OCI-LY7 (cell line): ENCODE measurements at regions not wholly inside any gene's neighbourhood (a gene's known extent, or its start where the extent isn't known, plus 50 kb on each side); places are given as distances from the start of the nearest gene placed in this dataset.

Source experiments
- BruUV-seq: library from RNA; stranded (reverse); fragments of 400-500 nt; replicated peaks from 2 replicates; lab custom pipeline; 2021; lab: Mats Ljungman, UMichigan
- CTCF ChIA-PET: fragments of 300-600 bp; sonication (Branson Sonifier 250); formaldehyde crosslinking; loops from one replicate; lab custom pipeline; 2022; ENCODE audit warnings: antibody characterized with exemption; ENCODE audit not compliant: unreplicated experiment; lab: Charles Lee
- POLR2A ChIA-PET: fragments of 300-600 bp; sonication (Branson Sonifier 250); formaldehyde crosslinking; loops from one replicate; lab custom pipeline; 2022; ENCODE audit warnings: antibody characterized with exemption; lab: Charles Lee
- DNase-seq: peaks from one replicate; pipeline ENCODE4 v3.0.0-alpha.2; 2015; ENCODE audit warnings: low spot score
- H2AFZ ChIP-seq: fragments of 200-600 bp; sonication (generic), shearing (Covaris generic); 2 replicates; pipeline ENCODE4 v1.6.1; 2014; ENCODE audit warnings: mild to moderate bottlenecking, antibody characterized with exemption, low read length, moderate library complexity
- H3K27ac ChIP-seq: fragments of 200-600 bp; sonication (generic); 2 replicates; pipeline ENCODE4 v1.5.1; 2014; ENCODE audit warnings: mixed run types, low read depth, mild to moderate bottlenecking, moderate library complexity, low read length, inconsistent platforms; ENCODE audit not compliant: poor library complexity, severe bottlenecking
- H3K36me3 ChIP-seq: fragments of 200-600 bp; sonication (generic); 2 replicates; pipeline ENCODE4 v1.6.1; 2014; ENCODE audit warnings: mild to moderate bottlenecking, antibody characterized with exemption, low read length, moderate library complexity, mixed read lengths; ENCODE audit not compliant: insufficient read depth
- H3K4me1 ChIP-seq: fragments of 200-600 bp; sonication (generic); 2 replicates; pipeline ENCODE4 v1.5.1; 2014; ENCODE audit warnings: mild to moderate bottlenecking, low read length; ENCODE audit not compliant: insufficient read depth, poor library complexity, severe bottlenecking
- H3K4me2 ChIP-seq: fragments of 200-600 bp; sonication (generic); 2 replicates; pipeline ENCODE4 v1.6.1; 2014; ENCODE audit warnings: mild to moderate bottlenecking, low read length
- H3K4me3 ChIP-seq: fragments of 200-600 bp; sonication (generic); 2 replicates; pipeline ENCODE4 v1.5.1; 2014; ENCODE audit warnings: mild to moderate bottlenecking, low read depth, low read length; ENCODE audit not compliant: poor library complexity, severe bottlenecking
- H3K79me2 ChIP-seq: fragments of 200-600 bp; sonication (generic); 2 replicates; pipeline ENCODE4 v1.6.1; 2016; ENCODE audit warnings: low read depth, mild to moderate bottlenecking, low read length, moderate library complexity, mixed read lengths; ENCODE audit not compliant: insufficient read depth
- H3K9me2 ChIP-seq: fragments of 200-600 bp; sonication (generic); 2 replicates; pipeline ENCODE4 v1.6.1; 2016; ENCODE audit warnings: mild to moderate bottlenecking, low read length, mixed read lengths; ENCODE audit not compliant: insufficient read depth
- H3K9me3 ChIP-seq: fragments of 200-600 bp; sonication (generic); 2 replicates; pipeline ENCODE4 v1.6.1; 2014; ENCODE audit warnings: mild to moderate bottlenecking, mixed run types, low read length, mixed read lengths
- H4K20me1 ChIP-seq: fragments of 200-600 bp; sonication (generic); 2 replicates; pipeline ENCODE4 v1.6.1; 2014; ENCODE audit warnings: mild to moderate bottlenecking, antibody characterized with exemption, low read length, moderate library complexity, mixed read lengths; ENCODE audit not compliant: insufficient read depth
- EZH2phosphoT487 ChIP-seq: fragments of 200-600 bp; sonication (generic); IDR thresholded peaks from 2 replicates; pipeline ENCODE4 v1.6.1; 2018; ENCODE audit warnings: low read depth, borderline replicate concordance, mild to moderate bottlenecking, mixed run types, antibody characterized with exemption, low read length, moderate library complexity, mixed read lengths
- intact Hi-C: fragments of 100-400 bp; cut with micrococcal nuclease; formaldehyde crosslinking; loops from one replicate; pipeline ENCODE4 v1.10.0; 2022; ENCODE audit not compliant: unreplicated experiment
- TF ChIP-seq, protein P1 (sequence below): fragments of 200-600 bp; sonication (generic); conservative IDR thresholded peaks from 2 replicates; pipeline ENCODE4 v1.5.1; 2014; ENCODE audit warnings: mild to moderate bottlenecking, antibody characterized with exemption, low read length, moderate library complexity, mixed read lengths

- Histone ChIP-seq H3K9me3 (no peaks in the 10 kb centered on the region), H3K4me1 (no peaks in the 10 kb centered on the region), H3K4me3 (no peak overlapping the region), H3K9me2 (no peaks in the 10 kb centered on the region), H2AFZ (no peak overlapping the region), H3K36me3 (no peaks in the 10 kb centered on the region), H3K4me2 (no peak overlapping the region), H3K27ac (no peak overlapping the region), H4K20me1 (no peaks in the 10 kb centered on the region), H3K79me2 (no peaks in the 10 kb centered on the region)
- TF ChIP-seq EZH2phosphoT487: no peak
- intact Hi-C loops: no loop called here
- ChIA-PET CTCF (no interaction called here), POLR2A (no interaction called here)
- BruUV-seq: no TSS peak
- no peak for DNase-seq
Measured at GRCh38 chr4:136001791-136002190, 1530.5 kb downstream of the PCDH18 start.

- H3K9me3 ChIP-seq: no peaks in the 10 kb centered on the region
- H4K20me1 ChIP-seq: no peaks in the 10 kb centered on the region
- no peak for TF ChIP-seq EZH2phosphoT487
- TF ChIP-seq, protein P1, sequence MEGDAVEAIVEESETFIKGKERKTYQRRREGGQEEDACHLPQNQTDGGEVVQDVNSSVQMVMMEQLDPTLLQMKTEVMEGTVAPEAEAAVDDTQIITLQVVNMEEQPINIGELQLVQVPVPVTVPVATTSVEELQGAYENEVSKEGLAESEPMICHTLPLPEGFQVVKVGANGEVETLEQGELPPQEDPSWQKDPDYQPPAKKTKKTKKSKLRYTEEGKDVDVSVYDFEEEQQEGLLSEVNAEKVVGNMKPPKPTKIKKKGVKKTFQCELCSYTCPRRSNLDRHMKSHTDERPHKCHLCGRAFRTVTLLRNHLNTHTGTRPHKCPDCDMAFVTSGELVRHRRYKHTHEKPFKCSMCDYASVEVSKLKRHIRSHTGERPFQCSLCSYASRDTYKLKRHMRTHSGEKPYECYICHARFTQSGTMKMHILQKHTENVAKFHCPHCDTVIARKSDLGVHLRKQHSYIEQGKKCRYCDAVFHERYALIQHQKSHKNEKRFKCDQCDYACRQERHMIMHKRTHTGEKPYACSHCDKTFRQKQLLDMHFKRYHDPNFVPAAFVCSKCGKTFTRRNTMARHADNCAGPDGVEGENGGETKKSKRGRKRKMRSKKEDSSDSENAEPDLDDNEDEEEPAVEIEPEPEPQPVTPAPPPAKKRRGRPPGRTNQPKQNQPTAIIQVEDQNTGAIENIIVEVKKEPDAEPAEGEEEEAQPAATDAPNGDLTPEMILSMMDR: no peak
- DNase-seq: no peak
- no peaks in the 10 kb centered on the region for H3K4me1 ChIP-seq
- no peak overlapping the region for H3K4me2 ChIP-seq
- H2AFZ ChIP-seq: no peak overlapping the region
- BruUV-seq: no TSS peak
- H3K4me3 ChIP-seq: no peak overlapping the region
- intact Hi-C loops: no loop called here
- H3K9me2 ChIP-seq: no peaks in the 10 kb centered on the region
- CTCF ChIA-PET: no interaction called here
- no peaks in the 10 kb centered on the region for H3K79me2 ChIP-seq
- POLR2A ChIA-PET: interaction anchor here (0.7 kb wide), 1 partner anchor 10 kb away, joined by 3 read pairs; no protein-coding TSS in a partner anchor
- no peak overlapping the region for H3K27ac ChIP-seq
- no peaks in the 10 kb centered on the region for H3K36me3 ChIP-seq
Measured at GRCh38 chr4:136000246-136000645, 1532.0 kb downstream of the PCDH18 start.

GRCh38 chr4:135994360-135994759, 1537.9 kb downstream of the PCDH18 start:
- BruUV-seq: no TSS peak
- CTCF ChIA-PET: no interaction called here

More at GRCh38 chr4:135994360-135994759, 1537.9 kb downstream of the PCDH18 start:
- no peak overlapping the region for H3K4me2 ChIP-seq
- TF ChIP-seq, protein P1: no peak
- TF ChIP-seq EZH2phosphoT487: no peak
- H3K79me2 ChIP-seq: no peaks in the 10 kb centered on the region
- H3K4me3 ChIP-seq: no peak overlapping the region
- H3K36me3 ChIP-seq: no peaks in the 10 kb centered on the region
- no peak overlapping the region for H2AFZ ChIP-seq
- no peak for DNase-seq
- H3K27ac ChIP-seq: no peak overlapping the region
- intact Hi-C loops: no loop called here
- POLR2A ChIA-PET: no interaction called here
- no peaks in the 10 kb centered on the region for H3K9me2 ChIP-seq
- H3K4me1 ChIP-seq: no peaks in the 10 kb centered on the region
- H4K20me1 ChIP-seq: no peaks in the 10 kb centered on the region
- no peaks in the 10 kb centered on the region for H3K9me3 ChIP-seq
